ENCODE measurements at regions not wholly inside any gene's neighbourhood (a gene's known extent, or its start where the extent isn't known, plus 50 kb on each side); places are given as distances from the start of the nearest gene placed in this dataset.

GRCh38 chr13:86714495-86714894 lies 915.3 kb upstream of the SLITRK6 start:
- Histone ChIP-seq H3K36me3 (no peaks in the 10 kb centered on the region), H3K4me3 (no peak overlapping the region), H3K4me1 (no peaks in the 10 kb centered on the region), H3K27ac (no peak overlapping the region), H3K9me3 (no peaks in the 10 kb centered on the region), H3K27me3 (no peaks in the 10 kb centered on the region)
- intact Hi-C loops (cut with DNase I; ENCODE audit: low total_unique reads) = no loop called here
- no peak for DNase-seq
- no peak for ATAC-seq
- in situ Hi-C loops (cut with MboI; ENCODE audit: low sequenced_read_pairs in 4 of 4) = no loop called here
- TF ChIP-seq POLR2A (IDR thresholded peaks at IDR 0.05) = no peak
- no peak for TF ChIP-seq CTCF (IDR thresholded peaks at IDR 0.05 in 4 of 5, conservative IDR thresholded peaks at IDR 0.05 in 1 of 5)

- ATAC-seq (no peak), DNase-seq (no peak)
- no peak for TF ChIP-seq CTCF (IDR thresholded peaks at IDR 0.05 in 4 of 5, conservative IDR thresholded peaks at IDR 0.05 in 1 of 5)
- TF ChIP-seq POLR2A (IDR thresholded peaks at IDR 0.05) = no peak
- no peaks in the 10 kb centered on the region for H3K4me1 ChIP-seq
- H3K27ac ChIP-seq = no peak overlapping the region
- no peak overlapping the region for H3K4me3 ChIP-seq
- no peaks in the 10 kb centered on the region for H3K9me3 ChIP-seq
- H3K36me3 ChIP-seq = no peaks in the 10 kb centered on the region
- in situ Hi-C loops (cut with MboI; ENCODE audit: low sequenced_read_pairs in 4 of 4) = no loop called here
- H3K27me3 ChIP-seq = no peaks in the 10 kb centered on the region
- intact Hi-C loops (cut with DNase I; ENCODE audit: low total_unique reads) = no loop called here
Measured at GRCh38 chr13:86725105-86725504, 925.9 kb upstream of the SLITRK6 start.

GRCh38 chr13:86729206-86729605 lies 930.0 kb upstream of the SLITRK6 start:
- intact Hi-C loops (cut with DNase I; ENCODE audit: low total_unique reads) = no loop called here
- no peaks in the 10 kb centered on the region for H3K27me3 ChIP-seq
- no peak for TF ChIP-seq POLR2A (IDR thresholded peaks at IDR 0.05)
- TF ChIP-seq CTCF (IDR thresholded peaks at IDR 0.05 in 4 of 5, conservative IDR thresholded peaks at IDR 0.05 in 1 of 5) = no peak
- in situ Hi-C loops (cut with MboI; ENCODE audit: low sequenced_read_pairs in 4 of 4) = no loop called here
- DNase-seq = no peak
- no peak overlapping the region for H3K4me3 ChIP-seq
- no peaks in the 10 kb centered on the region for H3K36me3 ChIP-seq
- no peaks in the 10 kb centered on the region for H3K9me3 ChIP-seq
- ATAC-seq = no peak
- no peaks in the 10 kb centered on the region for H3K4me1 ChIP-seq
- H3K27ac ChIP-seq = no peak overlapping the region

GRCh38 chr13:86731987-86732386 lies 932.8 kb upstream of the SLITRK6 start:
- Histone ChIP-seq H3K27ac (no peak overlapping the region), H3K9me3 (no peaks in the 10 kb centered on the region), H3K36me3 (no peaks in the 10 kb centered on the region), H3K4me3 (no peak overlapping the region), H3K4me1 (no peaks in the 10 kb centered on the region), H3K27me3 (no peaks in the 10 kb centered on the region)
- no peak for ATAC-seq
- in situ Hi-C loops (cut with MboI; ENCODE audit: low sequenced_read_pairs in 4 of 4) (no loop called here), intact Hi-C loops (cut with DNase I; ENCODE audit: low total_unique reads) (no loop called here)
- DNase-seq = no peak
- TF ChIP-seq CTCF (IDR thresholded peaks at IDR 0.05 in 4 of 5, conservative IDR thresholded peaks at IDR 0.05 in 1 of 5) (no peak), POLR2A (IDR thresholded peaks at IDR 0.05) (no peak)

- Histone ChIP-seq H3K27ac (no peak overlapping the region), H3K9me3 (no peaks in the 10 kb centered on the region), H3K36me3 (no peaks in the 10 kb centered on the region), H3K4me1 (no peaks in the 10 kb centered on the region), H3K4me3 (no peak overlapping the region), H3K27me3 (no peaks in the 10 kb centered on the region)
- TF ChIP-seq CTCF (IDR thresholded peaks at IDR 0.05 in 4 of 5, conservative IDR thresholded peaks at IDR 0.05 in 1 of 5) (no peak), POLR2A (IDR thresholded peaks at IDR 0.05) (no peak)
- in situ Hi-C loops (cut with MboI; ENCODE audit: low sequenced_read_pairs in 4 of 4) (no loop called here), intact Hi-C loops (cut with DNase I; ENCODE audit: low total_unique reads) (no loop called here)
- ATAC-seq (no peak), DNase-seq (no peak)
Measured at GRCh38 chr13:86737334-86737932, 933.7 kb upstream of the SLITRK5 start.

All from gastrocnemius medialis (tissue), 4 donors.